Ovary (tissue), 3 donors: ENCODE measurements at regions not wholly inside any gene's neighbourhood (a gene's known extent, or its start where the extent isn't known, plus 50 kb on each side); places are given as distances from the start of the nearest gene placed in this dataset.

Experiments used
- POLR2A ChIP-seq: fragments of 450-650 bp; IDR thresholded peaks from one replicate; pipeline ENCODE4 v1.6.1; 2017; ENCODE audit warnings: antibody characterized with exemption, mild to moderate bottlenecking, moderate library complexity
- TF ChIP-seq, protein P1 (sequence below), 3 donors: fragments of 450-650 bp in 2 of 3; fragments of 200-600 bp in 1 of 3; IDR thresholded peaks; one replicate each; pipeline versions ENCODE4 v1.5.1 to v1.8.0; 2016 to 2022; ENCODE audit warnings: antibody characterized with exemption in 3 of 3, mild to moderate bottlenecking in 1 of 3
- donor health status: DM: no; HTN: no; CAD: no.

DNA sequence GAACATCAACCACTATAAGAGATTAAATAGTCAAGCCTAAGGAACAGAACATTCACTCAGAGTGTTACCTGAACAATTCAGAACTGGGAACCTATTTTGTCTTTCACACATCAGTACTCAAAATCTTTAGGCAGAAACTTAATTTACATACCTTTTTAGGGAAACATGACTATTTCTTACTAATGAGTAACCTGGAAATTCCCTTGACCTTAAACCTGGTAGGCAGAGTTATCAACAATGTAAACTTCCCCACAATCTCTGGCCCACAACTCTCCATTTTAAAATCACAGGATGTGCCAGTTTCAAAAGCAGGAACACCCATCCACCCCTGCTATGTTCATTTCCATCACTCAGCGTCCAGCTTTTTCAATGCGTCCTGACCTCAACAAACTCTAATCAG is 132.9 kb upstream of the ANKFN1 start:
- TF ChIP-seq, protein P1, sequence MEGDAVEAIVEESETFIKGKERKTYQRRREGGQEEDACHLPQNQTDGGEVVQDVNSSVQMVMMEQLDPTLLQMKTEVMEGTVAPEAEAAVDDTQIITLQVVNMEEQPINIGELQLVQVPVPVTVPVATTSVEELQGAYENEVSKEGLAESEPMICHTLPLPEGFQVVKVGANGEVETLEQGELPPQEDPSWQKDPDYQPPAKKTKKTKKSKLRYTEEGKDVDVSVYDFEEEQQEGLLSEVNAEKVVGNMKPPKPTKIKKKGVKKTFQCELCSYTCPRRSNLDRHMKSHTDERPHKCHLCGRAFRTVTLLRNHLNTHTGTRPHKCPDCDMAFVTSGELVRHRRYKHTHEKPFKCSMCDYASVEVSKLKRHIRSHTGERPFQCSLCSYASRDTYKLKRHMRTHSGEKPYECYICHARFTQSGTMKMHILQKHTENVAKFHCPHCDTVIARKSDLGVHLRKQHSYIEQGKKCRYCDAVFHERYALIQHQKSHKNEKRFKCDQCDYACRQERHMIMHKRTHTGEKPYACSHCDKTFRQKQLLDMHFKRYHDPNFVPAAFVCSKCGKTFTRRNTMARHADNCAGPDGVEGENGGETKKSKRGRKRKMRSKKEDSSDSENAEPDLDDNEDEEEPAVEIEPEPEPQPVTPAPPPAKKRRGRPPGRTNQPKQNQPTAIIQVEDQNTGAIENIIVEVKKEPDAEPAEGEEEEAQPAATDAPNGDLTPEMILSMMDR (IDR thresholded peaks at IDR 0.05), result no peak
- TF ChIP-seq POLR2A, result no peak
